SK-N-SH (cell line): ENCODE measurements at regions not wholly inside any gene's neighbourhood (a gene's known extent, or its start where the extent isn't known, plus 50 kb on each side); places are given as distances from the start of the nearest gene placed in this dataset.
"Not testable (repeated sequence)": the region's sequence is repeated elsewhere in the genome, so short reads cannot be mapped to it uniquely, and the experiment has no call there.

Source experiments
- POLR2AphosphoS5 ChIP-seq: IDR thresholded peaks from 2 replicates; pipeline ENCODE4 v1.6.1; 2012; ENCODE audit warnings: low read depth, low read length
- SMC3 ChIP-seq: IDR thresholded peaks from 2 replicates; pipeline ENCODE4 v1.6.1; 2012; ENCODE audit warnings: low read depth, low read length, improper control_type of control experiment
- TAF1 ChIP-seq: IDR thresholded peaks from 2 replicates; pipeline ENCODE4 v1.6.1; 2012; ENCODE audit warnings: low read depth, mild to moderate bottlenecking, low read length, moderate library complexity, borderline replicate concordance
- TF ChIP-seq, protein P1 (sequence below): fragments of 200-600 bp; sonication (generic); IDR thresholded peaks from 2 replicates; pipeline ENCODE4 v1.6.1; 2017; ENCODE audit warnings: antibody characterized with exemption, mild to moderate bottlenecking, moderate library complexity

DNA sequence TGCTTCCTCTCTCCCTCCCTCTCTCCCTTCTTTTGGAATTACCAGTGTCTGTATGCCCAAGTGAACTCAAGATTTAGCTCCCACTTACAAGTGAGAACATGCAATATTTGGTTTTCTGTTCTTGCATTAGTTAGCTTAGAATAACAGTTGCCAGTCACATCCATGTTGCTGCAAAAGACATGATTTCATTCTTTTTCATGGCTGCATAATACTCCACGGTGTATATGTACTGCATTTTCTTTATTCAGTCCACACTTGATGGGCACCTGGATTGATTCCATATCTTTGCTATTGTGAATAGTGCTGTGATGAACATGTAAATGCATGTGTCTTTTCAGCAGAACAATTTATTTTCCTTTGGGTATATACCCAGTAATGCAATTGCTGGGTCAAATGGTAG lies 97.5 kb upstream of the GRAMD1B start:
- TF ChIP-seq TAF1, POLR2AphosphoS5, SMC3: not testable (repeated sequence)
- TF ChIP-seq, protein P1, sequence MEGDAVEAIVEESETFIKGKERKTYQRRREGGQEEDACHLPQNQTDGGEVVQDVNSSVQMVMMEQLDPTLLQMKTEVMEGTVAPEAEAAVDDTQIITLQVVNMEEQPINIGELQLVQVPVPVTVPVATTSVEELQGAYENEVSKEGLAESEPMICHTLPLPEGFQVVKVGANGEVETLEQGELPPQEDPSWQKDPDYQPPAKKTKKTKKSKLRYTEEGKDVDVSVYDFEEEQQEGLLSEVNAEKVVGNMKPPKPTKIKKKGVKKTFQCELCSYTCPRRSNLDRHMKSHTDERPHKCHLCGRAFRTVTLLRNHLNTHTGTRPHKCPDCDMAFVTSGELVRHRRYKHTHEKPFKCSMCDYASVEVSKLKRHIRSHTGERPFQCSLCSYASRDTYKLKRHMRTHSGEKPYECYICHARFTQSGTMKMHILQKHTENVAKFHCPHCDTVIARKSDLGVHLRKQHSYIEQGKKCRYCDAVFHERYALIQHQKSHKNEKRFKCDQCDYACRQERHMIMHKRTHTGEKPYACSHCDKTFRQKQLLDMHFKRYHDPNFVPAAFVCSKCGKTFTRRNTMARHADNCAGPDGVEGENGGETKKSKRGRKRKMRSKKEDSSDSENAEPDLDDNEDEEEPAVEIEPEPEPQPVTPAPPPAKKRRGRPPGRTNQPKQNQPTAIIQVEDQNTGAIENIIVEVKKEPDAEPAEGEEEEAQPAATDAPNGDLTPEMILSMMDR = not testable (repeated sequence)
